OCI-LY1 (cell line): ENCODE measurements at regions not wholly inside any gene's neighbourhood (a gene's known extent, or its start where the extent isn't known, plus 50 kb on each side); places are given as distances from the start of the nearest gene placed in this dataset.

Experiments
- EZH2 ChIP-seq: fragments of 200-600 bp; sonication (generic), shearing (Covaris generic); IDR thresholded peaks from 2 replicates; pipeline ENCODE4 v1.8.0; 2017; ENCODE audit warnings: borderline replicate concordance, mixed run types, mild to moderate bottlenecking, antibody characterized with exemption, low read length, moderate library complexity, mixed read lengths
- TF ChIP-seq, protein P1 (sequence below): fragments of 200-600 bp; sonication (generic), shearing (Covaris generic); IDR thresholded peaks from 2 replicates; pipeline ENCODE4 v1.5.1; 2017; ENCODE audit warnings: mild to moderate bottlenecking, antibody characterized with exemption, low read length, moderate library complexity, mixed read lengths

DNA sequence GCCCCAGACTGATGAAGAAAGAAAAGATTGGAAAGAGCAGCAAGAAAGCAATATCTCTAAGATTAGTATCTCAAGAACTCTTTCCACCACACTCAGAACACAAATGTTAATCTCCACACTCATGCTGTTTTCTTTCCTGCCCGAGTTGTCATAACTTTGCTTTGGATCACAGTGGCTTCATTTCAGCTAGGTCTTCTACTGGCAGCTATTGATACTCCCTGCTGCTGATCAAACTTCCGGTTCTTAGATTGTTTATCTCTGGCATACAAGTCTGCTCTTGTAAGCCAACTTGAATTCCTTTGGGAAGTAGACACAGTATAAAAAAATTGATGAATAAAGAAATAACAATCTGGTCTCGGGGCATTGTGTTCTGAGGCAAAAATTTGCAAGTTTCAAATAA is 77.7 kb upstream of the SPEF2 start:
- TF ChIP-seq, protein P1, sequence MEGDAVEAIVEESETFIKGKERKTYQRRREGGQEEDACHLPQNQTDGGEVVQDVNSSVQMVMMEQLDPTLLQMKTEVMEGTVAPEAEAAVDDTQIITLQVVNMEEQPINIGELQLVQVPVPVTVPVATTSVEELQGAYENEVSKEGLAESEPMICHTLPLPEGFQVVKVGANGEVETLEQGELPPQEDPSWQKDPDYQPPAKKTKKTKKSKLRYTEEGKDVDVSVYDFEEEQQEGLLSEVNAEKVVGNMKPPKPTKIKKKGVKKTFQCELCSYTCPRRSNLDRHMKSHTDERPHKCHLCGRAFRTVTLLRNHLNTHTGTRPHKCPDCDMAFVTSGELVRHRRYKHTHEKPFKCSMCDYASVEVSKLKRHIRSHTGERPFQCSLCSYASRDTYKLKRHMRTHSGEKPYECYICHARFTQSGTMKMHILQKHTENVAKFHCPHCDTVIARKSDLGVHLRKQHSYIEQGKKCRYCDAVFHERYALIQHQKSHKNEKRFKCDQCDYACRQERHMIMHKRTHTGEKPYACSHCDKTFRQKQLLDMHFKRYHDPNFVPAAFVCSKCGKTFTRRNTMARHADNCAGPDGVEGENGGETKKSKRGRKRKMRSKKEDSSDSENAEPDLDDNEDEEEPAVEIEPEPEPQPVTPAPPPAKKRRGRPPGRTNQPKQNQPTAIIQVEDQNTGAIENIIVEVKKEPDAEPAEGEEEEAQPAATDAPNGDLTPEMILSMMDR: no peak
- no peak for TF ChIP-seq EZH2
